Heart right ventricle (tissue), 16 donors: ENCODE measurements at regions not wholly inside any gene's neighbourhood (a gene's known extent, or its start where the extent isn't known, plus 50 kb on each side); places are given as distances from the start of the nearest gene placed in this dataset.

Source experiments
- ATAC-seq, 8 donors: fragments of 200-7000 bp; cut with Tn5 transposase; one replicate each; pipeline ENCODE4 v1.9.1; 2020; ENCODE audit warnings: mild to moderate bottlenecking in 8 of 8, moderate library complexity in 8 of 8, moderate number of reproducible peaks in 1 of 8
- DNase-seq, 2 donors: peaks; one replicate each; pipeline ENCODE4 v3.0.0-alpha.2; 2020
- H3K27ac ChIP-seq, 10 donors: fragments of 200-600 bp; sonication (generic) in 2 of 10; one replicate each; pipeline versions ENCODE4 v1.5.0 to v1.8.0; 2020 to 2022; ENCODE audit warnings: mild to moderate bottlenecking in 3 of 10
- H3K27me3 ChIP-seq, 7 donors: fragments of 200-600 bp; one replicate each; pipeline ENCODE4 v1.8.0; 2021 to 2022; ENCODE audit warnings: mild to moderate bottlenecking in 2 of 7
- H3K36me3 ChIP-seq, 9 donors: fragments of 200-600 bp; sonication (generic) in 1 of 9; one replicate each; pipeline versions ENCODE4 v1.5.0 to v1.8.0; 2020 to 2022; ENCODE audit warnings: mild to moderate bottlenecking in 2 of 9
- H3K4me1 ChIP-seq, 9 donors: fragments of 200-600 bp; sonication (generic) in 1 of 9; one replicate each; pipeline versions ENCODE4 v1.5.0 to v1.8.0; 2020 to 2022; ENCODE audit warnings: mild to moderate bottlenecking in 4 of 9
- H3K4me3 ChIP-seq, 10 donors: fragments of 200-600 bp; sonication (generic) in 2 of 10; one replicate each; pipeline versions ENCODE4 v1.5.0 to v1.8.0; 2020 to 2022; ENCODE audit warnings: mild to moderate bottlenecking in 7 of 10, moderate library complexity in 2 of 10
- H3K9me3 ChIP-seq, 11 donors: fragments of 200-600 bp in 10 of 11; sonication (generic) in 2 of 11; one replicate each; pipeline versions ENCODE4 v1.5.0 to v1.8.0; 2013 to 2022; ENCODE audit warnings: mild to moderate bottlenecking in 2 of 11, control low read depth in 1 of 11, moderate library complexity in 1 of 11
- CTCF ChIP-seq, 9 donors: fragments of 200-600 bp; sonication (generic) in 2 of 9; IDR thresholded peaks; one replicate each; pipeline versions ENCODE4 v1.5.0 to v1.8.0; 2021 to 2022; ENCODE audit warnings: antibody characterized with exemption in 9 of 9, mild to moderate bottlenecking in 5 of 9, moderate library complexity in 1 of 9
- WGBS, 2 donors: extraction: QIAGEN DNeasy Blood & Tissue Kit; methylation state at CpG; one replicate each; pipeline ENCODE4 v1.1.7; 2013; ENCODE audit warnings: inconsistent platforms in 1 of 2; 5-methylcytosine and 5-hydroxymethylcytosine counted together
- intact Hi-C, 10 donors: fragments of 100-400 bp; cut with DNase I; formaldehyde crosslinking; loops; one replicate each; pipeline versions ENCODE4 v1.11.1 to v1.14.2; 2022
- donor health status: Arrhythmogenic right ventricular cardiomyopathy.
- donor health status: ischemic (EF 13 %, LVEDD 7.1; RV severe dilation, severe dysfunction).
- donor health status: healthy with polysubstance abuse.
- donor health status: DM: no; HTN: yes; CAD: no.
- donor health status: DM: no; HTN: no; CAD: no.
- donor health status: ischemic (EF 25% LVEDD 6.9; RV normal size, moderate dysfunction).
- donor health status: ischemic (EF 25% LVEDD 5.7; RV mildly dilated, moderate dysfunction).
- donor health status: healthy.
- donor health status: DM: yes; HTN: yes; CAD: no.
- donor health status: Ischemic cardiomyopathy.
- donor health status: ischemic (EF 35%, LVEDD 5.7; RV mildly dilated, moderate dysfunction).
- donor health status: nonischemic (EF 11% LVEDD 7.7; RV severe dilation, severe dysfunction).
- donor health status: DM: yes; HTN: yes; CAD: no.
- donor health status: PGD.
- donor health status: ischemic (EF 29% LVEDD 5.4; RV normal size, mild dysfunction).
- donor health status: nonischemic (EF 23%, LVEDD 6.1; RV moderate dilation, normal function).

DNA sequence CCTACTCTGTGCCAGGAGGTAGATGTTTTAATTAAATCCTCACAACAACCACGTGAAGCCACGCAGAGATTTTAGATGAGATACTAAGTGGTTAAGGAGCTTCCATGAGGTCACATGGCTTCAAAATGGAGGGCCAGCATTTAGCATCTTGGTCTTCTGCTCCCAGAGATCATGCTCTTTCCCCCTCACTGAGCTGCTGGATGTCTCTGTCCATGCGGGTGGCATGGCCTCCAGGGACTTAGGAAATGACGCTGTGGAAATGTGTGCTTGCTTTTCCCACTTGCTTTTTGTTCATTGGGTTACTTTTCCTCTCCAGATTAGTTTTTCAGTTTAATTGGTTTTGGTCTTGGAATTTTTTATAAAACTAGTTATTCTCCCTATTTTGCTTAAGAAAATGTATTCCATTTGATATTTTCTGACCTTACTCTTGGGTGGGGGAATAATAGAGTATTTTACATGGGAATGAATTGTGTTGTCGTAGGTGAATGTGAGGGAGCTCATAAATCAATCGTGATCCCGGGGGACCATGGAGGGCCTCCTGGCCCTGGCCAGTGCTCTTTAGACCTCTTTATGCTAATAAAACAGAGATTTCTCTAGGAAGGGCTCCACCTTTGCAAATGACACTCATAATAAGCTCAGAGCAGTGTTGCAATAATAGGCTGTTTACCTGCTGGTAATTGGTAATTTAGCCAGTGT lies 376.0 kb upstream of the ONECUT1 start:
- Histone ChIP-seq H3K27ac (no peak overlapping the region), H3K36me3 (no peaks in the 10 kb centered on the region), H3K4me1 (no peaks in the 10 kb centered on the region), H3K4me3 (no peak overlapping the region), H3K9me3 (no peaks in the 10 kb centered on the region), H3K27me3 (no peaks in the 10 kb centered on the region)
- DNase-seq (no peak), ATAC-seq (no peak)
- 83 to 89% methylated on average over 7 of the region's 7 CpGs for WGBS, 2 donors
- TF ChIP-seq CTCF (IDR thresholded peaks at IDR 0.05), result no peak
- intact Hi-C loops, result no loop called here

GRCh38 chr15:53160092-53160704 lies 370.1 kb upstream of the ONECUT1 start:
- Histone ChIP-seq H3K36me3 (no peaks in the 10 kb centered on the region), H3K4me3 (no peak overlapping the region), H3K27me3 (no peaks in the 10 kb centered on the region), H3K9me3 (no peaks in the 10 kb centered on the region), H3K4me1 (no peaks in the 10 kb centered on the region), H3K27ac (no peak overlapping the region)
- no peak for TF ChIP-seq CTCF (IDR thresholded peaks at IDR 0.05)
- intact Hi-C loops, result no loop called here
- 51 to 60% methylated on average over 3 of the region's 3 CpGs for WGBS, 2 donors
- no peak for DNase-seq
- ATAC-seq, result no peak

GRCh38 chr15:53159458-53159857 lies 369.3 kb upstream of the ONECUT1 start:
- H3K4me1 ChIP-seq, result no peaks in the 10 kb centered on the region
- no peak overlapping the region for H3K27ac ChIP-seq
- no peak for TF ChIP-seq CTCF (IDR thresholded peaks at IDR 0.05)
- H3K27me3 ChIP-seq, result no peaks in the 10 kb centered on the region
- H3K36me3 ChIP-seq, result no peaks in the 10 kb centered on the region
- ATAC-seq (no peak), DNase-seq (no peak)
- no peak overlapping the region for H3K4me3 ChIP-seq
- no peaks in the 10 kb centered on the region for H3K9me3 ChIP-seq
- intact Hi-C loops, result no loop called here

GRCh38 chr15:53158995-53159394 lies 368.9 kb upstream of the ONECUT1 start:
- Histone ChIP-seq H3K27me3 (no peaks in the 10 kb centered on the region), H3K36me3 (no peaks in the 10 kb centered on the region), H3K4me3 (no peak overlapping the region), H3K4me1 (no peaks in the 10 kb centered on the region), H3K27ac (no peak overlapping the region), H3K9me3 (no peaks in the 10 kb centered on the region)
- 85 to 89% methylated on average over 3 of the region's 3 CpGs for WGBS, 2 donors
- DNase-seq, result no peak
- intact Hi-C loops, result no loop called here
- no peak for TF ChIP-seq CTCF (IDR thresholded peaks at IDR 0.05)
- no peak for ATAC-seq
